Urothelium cell line (cell line): ENCODE measurements at regions not wholly inside any gene's neighbourhood (a gene's known extent, or its start where the extent isn't known, plus 50 kb on each side); places are given as distances from the start of the nearest gene placed in this dataset.

ENCODE experiments used
- DNase-seq: peaks from one replicate; pipeline ENCODE4 v3.0.0; 2011; ENCODE audit warnings: low spot score, mixed read lengths
- FAIRE-seq: peaks from 2 replicates; lab custom pipeline; 2011; peaks lifted over from hg19 to GRCh38; lab: Jason Lieb, UNC

- DNase-seq, result no peak
- no peak for FAIRE-seq
Measured at GRCh38 chr5:82855893-82856550, 221.2 kb downstream of the TMEM167A start.

GRCh38 chr5:82854956-82855355 lies 222.2 kb downstream of the TMEM167A start:
- FAIRE-seq (no peak), DNase-seq (no peak)

GRCh38 chr5:82851471-82851870 lies 225.7 kb downstream of the TMEM167A start:
- FAIRE-seq (no peak), DNase-seq (no peak)

- FAIRE-seq (no peak), DNase-seq (no peak)
Measured at GRCh38 chr5:82850393-82850792, 226.8 kb downstream of the TMEM167A start.

GRCh38 chr5:82849885-82850284 lies 227.3 kb downstream of the TMEM167A start:
- FAIRE-seq, result no peak
- DNase-seq, result no peak

GRCh38 chr5:82847562-82847961 lies 229.6 kb downstream of the TMEM167A start:
- DNase-seq (no peak), FAIRE-seq (no peak)

- no peak for DNase-seq
- no peak for FAIRE-seq
Measured at GRCh38 chr5:82839881-82840280, 237.3 kb downstream of the TMEM167A start.

GRCh38 chr5:82835488-82835887 lies 241.7 kb downstream of the TMEM167A start:
- FAIRE-seq (no peak), DNase-seq (no peak)

- DNase-seq (no peak), FAIRE-seq (no peak)
Measured at GRCh38 chr5:82834151-82834550, 243.0 kb downstream of the TMEM167A start.

- no peak for DNase-seq
- FAIRE-seq, result no peak
Measured at GRCh38 chr5:82833277-82833676, 243.9 kb downstream of the TMEM167A start.

GRCh38 chr5:82832445-82832844 lies 244.7 kb downstream of the TMEM167A start:
- no peak for DNase-seq
- no peak for FAIRE-seq

- DNase-seq (no peak), FAIRE-seq (no peak)
Measured at GRCh38 chr5:82828211-82828610, 249.0 kb downstream of the TMEM167A start.

GRCh38 chr5:82827651-82828050 lies 249.5 kb downstream of the TMEM167A start:
- DNase-seq (no peak), FAIRE-seq (no peak)

- DNase-seq, result no peak
- FAIRE-seq, result no peak
Measured at GRCh38 chr5:82822634-82822927, 254.6 kb downstream of the TMEM167A start.

GRCh38 chr5:82821846-82822633 lies 255.2 kb downstream of the TMEM167A start:
- FAIRE-seq, result no peak
- DNase-seq, result no peak

GRCh38 chr5:82820961-82821845 lies 256.0 kb downstream of the TMEM167A start:
- DNase-seq, result no peak
- FAIRE-seq, result no peak

GRCh38 chr5:82820188-82820587 lies 257.0 kb downstream of the TMEM167A start:
- FAIRE-seq, result no peak

GRCh38 chr5:82817897-82818676 lies 259.1 kb downstream of the TMEM167A start:
- no peak for DNase-seq
- no peak for FAIRE-seq

More at GRCh38 chr5:82820188-82820587, 257.0 kb downstream of the TMEM167A start:
- DNase-seq, result no peak

GRCh38 chr5:82816926-82817325 lies 260.3 kb downstream of the TMEM167A start:
- FAIRE-seq (no peak), DNase-seq (no peak)

GRCh38 chr5:82815871-82816270 lies 261.3 kb downstream of the TMEM167A start:
- no peak for FAIRE-seq

GRCh38 chr5:82813861-82814260 lies 263.3 kb downstream of the TMEM167A start:
- DNase-seq (no peak), FAIRE-seq (no peak)

More at GRCh38 chr5:82815871-82816270, 261.3 kb downstream of the TMEM167A start:
- DNase-seq, result no peak
